ENCODE measurements at regions not wholly inside any gene's neighbourhood (a gene's known extent, or its start where the extent isn't known, plus 50 kb on each side); places are given as distances from the start of the nearest gene placed in this dataset.

- TF ChIP-seq CTCF (conservative IDR thresholded peaks at IDR 0.05; ENCODE audit: low read depth, low read length): no peak
- DNase-seq (ENCODE audit: low read depth): no peak
- no peak overlapping the region for H3K4me3 ChIP-seq (ENCODE audit: low read depth, low read length)
Measured at GRCh38 chr20:22027423-22027822, 322.0 kb downstream of the PAX1 start.

DNA sequence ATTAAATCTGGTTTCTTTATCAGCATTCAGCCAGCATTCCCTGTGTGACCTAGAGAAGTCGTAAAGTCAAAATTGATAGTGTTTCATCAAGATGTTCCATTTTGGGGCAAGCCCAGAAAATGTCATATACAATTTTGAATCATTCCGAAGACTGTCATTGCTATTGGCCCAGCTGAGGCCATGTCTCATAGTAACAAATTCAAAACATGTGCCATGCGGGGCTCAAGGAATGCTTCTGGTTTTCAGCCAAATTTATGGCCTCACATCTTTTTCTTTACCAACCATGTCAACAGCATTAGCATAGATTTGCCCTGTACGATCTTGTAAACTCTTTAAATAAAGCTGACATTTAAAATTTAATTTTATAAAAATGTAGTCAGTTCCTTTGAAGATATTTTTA, 314.7 kb downstream of the PAX1 start:
- no peak for TF ChIP-seq CTCF (conservative IDR thresholded peaks at IDR 0.05; ENCODE audit: low read depth, low read length)
- DNase-seq (ENCODE audit: low read depth): no peak
- no peak overlapping the region for H3K4me3 ChIP-seq (ENCODE audit: low read depth, low read length)

DNA sequence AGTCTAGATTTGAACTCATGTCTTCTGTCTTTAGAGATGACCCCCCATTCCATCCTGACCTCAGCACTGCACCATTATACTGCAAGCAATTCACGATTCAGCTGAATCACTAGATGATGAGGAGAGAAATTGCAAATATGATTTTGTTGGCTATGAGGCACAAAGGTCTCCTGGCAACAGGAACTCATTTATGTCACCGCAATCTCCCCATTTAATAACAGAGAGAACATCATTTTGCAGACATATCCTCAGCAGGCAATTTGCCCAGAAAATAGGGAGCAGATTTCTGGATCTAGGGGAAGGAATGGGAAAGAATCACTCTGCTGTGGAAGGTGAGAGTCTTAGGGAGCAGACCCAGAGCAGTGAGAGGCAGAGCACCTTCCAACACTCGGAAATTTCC, 303.0 kb downstream of the PAX1 start:
- DNase-seq (ENCODE audit: low read depth): no peak
- no peak for TF ChIP-seq CTCF (conservative IDR thresholded peaks at IDR 0.05; ENCODE audit: low read depth, low read length)
- H3K4me3 ChIP-seq (ENCODE audit: low read depth, low read length): no peak overlapping the region

GRCh38 chr20:22006306-22006705, 300.8 kb downstream of the PAX1 start:
- no peak for TF ChIP-seq CTCF (conservative IDR thresholded peaks at IDR 0.05; ENCODE audit: low read depth, low read length)
- H3K4me3 ChIP-seq (ENCODE audit: low read depth, low read length): no peak overlapping the region
- DNase-seq (ENCODE audit: low read depth): no peak

DNA sequence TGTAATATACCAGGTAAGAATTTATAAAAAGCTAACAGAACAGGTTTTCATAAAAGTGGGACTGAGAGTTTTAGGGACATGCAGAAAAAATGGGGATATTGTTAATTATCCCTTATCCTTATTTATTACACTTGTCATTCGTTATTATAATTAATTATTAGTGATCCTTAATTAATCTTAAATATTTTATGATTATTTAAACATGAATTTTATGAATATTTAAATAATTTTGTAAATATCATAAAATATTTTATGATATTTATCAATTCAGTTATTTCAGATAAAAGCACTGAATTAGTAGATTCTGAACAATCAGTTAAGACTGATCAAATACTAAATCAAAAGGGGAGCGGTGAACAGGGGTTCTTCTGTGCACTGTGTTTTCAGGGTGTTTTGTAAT, 300.1 kb downstream of the PAX1 start:
- no peak for DNase-seq (ENCODE audit: low read depth)
- no peak overlapping the region for H3K4me3 ChIP-seq (ENCODE audit: low read depth, low read length)
- TF ChIP-seq CTCF (conservative IDR thresholded peaks at IDR 0.05; ENCODE audit: low read depth, low read length): no peak

DNA sequence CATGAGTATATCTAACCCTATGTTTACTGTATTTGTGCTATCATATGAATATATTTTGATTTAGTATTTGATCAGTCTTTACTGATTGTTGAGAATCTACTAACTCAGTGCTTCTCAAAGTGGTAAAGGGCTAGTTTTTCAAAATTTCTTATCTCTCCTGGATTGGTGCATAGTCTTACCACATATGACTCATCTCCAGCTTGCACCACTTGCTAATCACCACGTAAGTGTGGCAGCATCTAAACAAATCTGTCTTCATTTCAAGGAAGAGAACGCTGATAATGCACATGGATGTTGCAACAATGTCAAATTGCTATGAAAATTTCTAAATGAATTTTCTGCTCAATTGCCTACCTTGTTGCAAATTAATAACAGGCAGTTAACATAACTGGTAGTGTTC, 299.5 kb downstream of the PAX1 start:
- no peak overlapping the region for H3K4me3 ChIP-seq (ENCODE audit: low read depth, low read length)
- TF ChIP-seq CTCF (conservative IDR thresholded peaks at IDR 0.05; ENCODE audit: low read depth, low read length): no peak
- peak; percentile 3 for DNase-seq (ENCODE audit: low read depth)

GRCh38 chr20:22003680-22004079, 298.2 kb downstream of the PAX1 start:
- no peak for TF ChIP-seq CTCF (conservative IDR thresholded peaks at IDR 0.05; ENCODE audit: low read depth, low read length)
- no peak for DNase-seq (ENCODE audit: low read depth)

More at GRCh38 chr20:22003680-22004079, 298.2 kb downstream of the PAX1 start:
- H3K4me3 ChIP-seq (ENCODE audit: low read depth, low read length): no peak overlapping the region
